Activated naive CD8-positive, alpha-beta T cell treated with anti-CD3 and anti-CD28 coated beads, Interleukin-2, amount 50 U/mL, for 24 hours (primary cell): ENCODE measurements at regions not wholly inside any gene's neighbourhood (a gene's known extent, or its start where the extent isn't known, plus 50 kb on each side); places are given as distances from the start of the nearest gene placed in this dataset.
"Not testable (repeated sequence)": the region's sequence is repeated elsewhere in the genome, so short reads cannot be mapped to it uniquely, and the experiment has no call there.

Experiments
- ATAC-seq: fragments of 150-1000 bp; cut with Tn5 transposase; one replicate; pipeline ENCODE4 v1.10.0; 2021
- DNase-seq: peaks from one replicate; pipeline ENCODE4 v3.0.0; 2021
- H3K27ac Mint-ChIP-seq: one replicate; pipeline ENCODE4 v1.8.0; 2021; ENCODE audit warnings: mild to moderate bottlenecking, mixed read lengths
- H3K27me3 Mint-ChIP-seq: one replicate; pipeline ENCODE4 v1.8.0; 2021; ENCODE audit warnings: mixed read lengths
- H3K36me3 Mint-ChIP-seq: one replicate; pipeline ENCODE4 v1.8.0; 2021; ENCODE audit warnings: low read depth, mixed read lengths
- H3K4me1 Mint-ChIP-seq: one replicate; pipeline ENCODE4 v1.8.0; 2021; ENCODE audit warnings: mixed read lengths
- H3K4me3 Mint-ChIP-seq: one replicate; pipeline ENCODE4 v1.8.0; 2021; ENCODE audit warnings: mild to moderate bottlenecking, moderate library complexity, mixed read lengths
- H3K9me3 Mint-ChIP-seq: one replicate; pipeline ENCODE4 v1.8.0; 2021; ENCODE audit warnings: mixed read lengths

DNA sequence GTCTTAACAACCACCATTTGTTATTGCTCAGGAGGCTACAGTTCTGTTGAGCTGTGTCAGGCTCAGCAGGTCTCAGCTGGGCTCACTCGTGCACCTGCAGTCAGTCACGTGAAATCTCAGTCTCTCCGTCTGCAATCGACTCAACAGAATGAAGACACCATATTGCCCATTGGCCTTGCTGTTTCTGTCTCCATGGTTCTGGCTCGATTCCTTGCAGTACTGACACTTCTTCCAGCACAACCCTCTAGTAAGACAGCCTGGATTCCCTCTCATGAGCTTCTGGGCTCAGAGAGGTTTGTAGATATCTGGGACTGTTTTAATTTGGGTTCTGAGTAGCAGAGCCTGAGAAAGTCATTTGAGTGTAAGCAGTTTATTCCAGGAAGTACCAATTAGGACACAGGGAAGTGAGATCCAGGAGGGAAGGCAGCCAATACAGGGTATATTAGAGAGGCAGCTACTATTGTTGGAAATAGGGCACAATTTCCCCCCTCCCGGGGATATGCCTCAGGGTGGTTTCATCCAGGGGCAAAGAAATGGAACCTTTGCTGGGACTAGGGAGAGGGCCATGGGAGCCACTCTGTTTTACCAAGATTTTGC is 87.4 kb upstream of the RALGAPA2 start:
- DNase-seq (no peak), ATAC-seq (no peak)
- Mint-ChIP-seq H3K9me3 (no peaks in the 10 kb centered on the region), H3K4me3 (no peak overlapping the region), H3K4me1 (no peaks in the 10 kb centered on the region), H3K36me3 (no peaks in the 10 kb centered on the region), H3K27me3 (no peaks in the 10 kb centered on the region), H3K27ac (no peak overlapping the region)

- DNase-seq: no peak
- no peak overlapping the region for H3K4me3 Mint-ChIP-seq
- H3K27ac Mint-ChIP-seq: no peak overlapping the region
- no peaks in the 10 kb centered on the region for H3K4me1 Mint-ChIP-seq
- H3K27me3 Mint-ChIP-seq: no peaks in the 10 kb centered on the region
- ATAC-seq: no peak
- no peaks in the 10 kb centered on the region for H3K36me3 Mint-ChIP-seq
- H3K9me3 Mint-ChIP-seq: no peaks in the 10 kb centered on the region
Observed at GRCh38 chr20:20797521-20798310, 85.3 kb upstream of the RALGAPA2 start.

- no peaks in the 10 kb centered on the region for H3K4me1 Mint-ChIP-seq
- H3K27me3 Mint-ChIP-seq: no peaks in the 10 kb centered on the region
- ATAC-seq (no peak), DNase-seq (no peak)
- H3K9me3 Mint-ChIP-seq: no peaks in the 10 kb centered on the region
- no peak overlapping the region for H3K27ac Mint-ChIP-seq
- H3K36me3 Mint-ChIP-seq: no peaks in the 10 kb centered on the region
- no peak overlapping the region for H3K4me3 Mint-ChIP-seq
Observed at GRCh38 chr20:20796766-20797440, 84.5 kb upstream of the RALGAPA2 start.

- H3K36me3 Mint-ChIP-seq: no peaks in the 10 kb centered on the region
- no peak for ATAC-seq
- no peak for DNase-seq
- H3K27ac Mint-ChIP-seq: no peak overlapping the region
- H3K27me3 Mint-ChIP-seq: no peaks in the 10 kb centered on the region
- H3K9me3 Mint-ChIP-seq: no peaks in the 10 kb centered on the region
- no peak overlapping the region for H3K4me3 Mint-ChIP-seq
- H3K4me1 Mint-ChIP-seq: no peaks in the 10 kb centered on the region
Observed at GRCh38 chr20:20795721-20796120, 83.3 kb upstream of the RALGAPA2 start.

DNA sequence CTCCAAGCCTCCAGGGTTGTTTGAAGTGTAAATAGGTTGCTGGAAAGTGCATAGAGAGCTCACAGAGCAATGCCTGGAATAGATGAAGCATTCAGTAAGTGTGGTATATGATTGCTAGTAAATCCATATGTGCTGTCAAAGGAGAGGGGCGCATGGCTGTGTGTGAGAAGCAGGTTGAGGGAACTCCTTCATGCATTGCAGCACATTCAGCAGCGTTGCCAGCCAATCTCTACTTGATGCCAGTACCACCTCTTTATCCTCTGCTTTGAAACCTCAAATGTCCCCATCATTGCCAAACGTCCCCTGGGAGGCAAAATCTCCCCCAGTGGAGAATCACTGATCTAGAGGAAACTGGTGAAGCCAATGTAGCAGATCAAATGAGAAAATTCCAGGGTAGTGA is 82.7 kb upstream of the RALGAPA2 start:
- Mint-ChIP-seq H3K4me3 (no peak overlapping the region), H3K4me1 (no peaks in the 10 kb centered on the region), H3K9me3 (no peaks in the 10 kb centered on the region), H3K36me3 (no peaks in the 10 kb centered on the region), H3K27ac (no peak overlapping the region), H3K27me3 (no peaks in the 10 kb centered on the region)
- ATAC-seq (no peak), DNase-seq (no peak)

GRCh38 chr20:20793591-20793990 is 81.1 kb upstream of the RALGAPA2 start:
- no peaks in the 10 kb centered on the region for H3K36me3 Mint-ChIP-seq
- ATAC-seq: no peak

GRCh38 chr20:20791664-20792568 is 79.5 kb upstream of the RALGAPA2 start:
- no peaks in the 10 kb centered on the region for H3K36me3 Mint-ChIP-seq
- H3K4me1 Mint-ChIP-seq: no peaks in the 10 kb centered on the region
- H3K27me3 Mint-ChIP-seq: peaks cover 3% of the 10 kb centered on the region
- H3K27ac Mint-ChIP-seq: no peak overlapping the region
- H3K9me3 Mint-ChIP-seq: peaks cover 5% of the 10 kb centered on the region
- no peak overlapping the region for H3K4me3 Mint-ChIP-seq
- no peak for DNase-seq
- ATAC-seq: no peak

More at GRCh38 chr20:20793591-20793990, 81.1 kb upstream of the RALGAPA2 start:
- H3K27ac Mint-ChIP-seq: no peak overlapping the region
- H3K4me1 Mint-ChIP-seq: no peaks in the 10 kb centered on the region
- no peaks in the 10 kb centered on the region for H3K27me3 Mint-ChIP-seq
- no peak overlapping the region for H3K4me3 Mint-ChIP-seq
- no peak for DNase-seq
- H3K9me3 Mint-ChIP-seq: no peaks in the 10 kb centered on the region

GRCh38 chr20:20788308-20788707 is 75.9 kb upstream of the RALGAPA2 start:
- peaks cover 11% of the 10 kb centered on the region for H3K9me3 Mint-ChIP-seq
- H3K27ac Mint-ChIP-seq: no peak overlapping the region
- no peaks in the 10 kb centered on the region for H3K36me3 Mint-ChIP-seq
- no peak overlapping the region for H3K4me3 Mint-ChIP-seq
- ATAC-seq: no peak
- no peaks in the 10 kb centered on the region for H3K4me1 Mint-ChIP-seq
- peaks cover 5% of the 10 kb centered on the region for H3K27me3 Mint-ChIP-seq
- no peak for DNase-seq

DNA sequence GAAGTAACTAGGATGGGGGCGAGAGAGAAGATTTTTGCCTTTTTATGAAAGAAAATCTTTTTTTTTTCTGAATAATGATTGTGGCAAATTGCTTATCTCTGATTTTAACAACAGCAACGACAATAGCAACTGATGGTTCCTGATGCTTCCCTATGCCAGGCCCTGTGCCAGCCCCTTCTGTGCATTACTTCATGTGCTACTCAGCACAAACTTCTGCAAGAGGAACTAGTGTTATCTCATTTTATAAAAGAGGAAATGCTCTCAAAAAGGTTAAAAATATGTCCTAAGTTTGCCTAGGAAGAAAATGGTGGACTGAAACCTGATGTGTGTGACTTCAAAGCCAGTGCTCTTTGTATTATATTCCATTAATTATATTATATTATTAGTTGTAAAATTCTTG is 74.0 kb upstream of the RALGAPA2 start:
- Mint-ChIP-seq H3K4me3 (no peak overlapping the region), H3K36me3 (no peaks in the 10 kb centered on the region), H3K27me3 (peaks cover 5% of the 10 kb centered on the region), H3K4me1 (no peaks in the 10 kb centered on the region), H3K27ac (no peak overlapping the region), H3K9me3 (peaks cover 11% of the 10 kb centered on the region)
- ATAC-seq: no peak
- DNase-seq: no peak

GRCh38 chr20:20785226-20785625 is 72.8 kb upstream of the RALGAPA2 start:
- no peak for DNase-seq
- H3K9me3 Mint-ChIP-seq: peaks cover 11% of the 10 kb centered on the region

DNA sequence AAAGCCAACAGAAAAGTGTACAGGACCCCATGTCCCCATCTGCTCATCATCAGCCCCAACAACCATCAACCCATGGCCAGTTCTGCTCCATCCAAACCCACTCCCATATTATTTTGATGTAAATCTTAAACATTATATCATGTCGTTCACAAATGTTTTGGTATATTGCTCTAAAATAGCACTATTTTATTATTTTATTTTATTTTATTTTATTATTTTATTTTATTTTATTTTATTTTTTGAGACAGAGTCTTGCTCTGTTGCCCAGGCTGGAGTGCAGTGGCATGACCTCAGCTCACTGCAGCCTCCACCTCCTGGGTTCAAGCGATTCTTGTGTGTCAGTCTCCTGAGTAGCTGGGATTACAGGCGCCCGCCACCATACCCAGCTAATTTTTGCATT is 72.0 kb upstream of the RALGAPA2 start:
- H3K4me1 Mint-ChIP-seq, ATAC-seq: not testable (repeated sequence)
- peaks cover 11% of the 10 kb centered on the region for H3K9me3 Mint-ChIP-seq

More at GRCh38 chr20:20785226-20785625, 72.8 kb upstream of the RALGAPA2 start:
- no peak for ATAC-seq
- H3K4me3 Mint-ChIP-seq: no peak overlapping the region
- H3K27me3 Mint-ChIP-seq: peaks cover 5% of the 10 kb centered on the region
- H3K36me3 Mint-ChIP-seq: no peaks in the 10 kb centered on the region
- H3K27ac Mint-ChIP-seq: no peak overlapping the region
- no peaks in the 10 kb centered on the region for H3K4me1 Mint-ChIP-seq

GRCh38 chr20:20783450-20783849 is 71.0 kb upstream of the RALGAPA2 start:
- ATAC-seq (no peak), DNase-seq (no peak)
- Mint-ChIP-seq H3K36me3 (no peaks in the 10 kb centered on the region), H3K27ac (no peak overlapping the region), H3K4me1 (no peaks in the 10 kb centered on the region), H3K9me3 (peaks cover 11% of the 10 kb centered on the region), H3K27me3 (peaks cover 7% of the 10 kb centered on the region), H3K4me3 (no peak overlapping the region)

More for the DNA sequence above, 72.0 kb upstream of the RALGAPA2 start:
- DNase-seq, H3K27me3 Mint-ChIP-seq, H3K27ac Mint-ChIP-seq, H3K36me3 Mint-ChIP-seq, H3K4me3 Mint-ChIP-seq: not testable (repeated sequence)

DNA sequence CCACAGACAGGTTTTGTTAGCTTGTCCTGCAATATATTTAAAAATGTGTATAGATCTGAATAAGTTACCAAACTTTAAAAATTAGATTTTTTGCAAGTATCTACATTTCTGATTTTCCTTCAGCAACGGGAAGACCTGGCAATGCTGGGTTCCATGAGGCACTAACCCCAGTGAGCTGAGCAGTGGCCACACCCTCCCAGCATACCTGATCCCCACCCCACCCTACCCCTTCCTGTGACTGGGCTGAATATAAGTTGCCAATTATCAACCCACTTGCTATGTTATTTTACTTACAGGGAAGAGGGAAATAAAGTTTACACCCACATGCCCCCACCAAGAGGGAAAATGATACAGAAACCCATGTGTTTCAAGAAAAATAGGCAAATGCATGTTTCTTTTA is 70.3 kb upstream of the RALGAPA2 start:
- H3K36me3 Mint-ChIP-seq: no peaks in the 10 kb centered on the region
- H3K4me3 Mint-ChIP-seq: no peak overlapping the region
- no peak overlapping the region for H3K27ac Mint-ChIP-seq
- ATAC-seq (no peak), DNase-seq (no peak)
- H3K4me1 Mint-ChIP-seq: no peaks in the 10 kb centered on the region
- peaks cover 7% of the 10 kb centered on the region for H3K27me3 Mint-ChIP-seq
- peaks cover 11% of the 10 kb centered on the region for H3K9me3 Mint-ChIP-seq

GRCh38 chr20:20782231-20782630 is 69.8 kb upstream of the RALGAPA2 start:
- Mint-ChIP-seq H3K9me3 (peaks cover 7% of the 10 kb centered on the region), H3K4me3 (no peak overlapping the region)
- ATAC-seq: no peak

More at GRCh38 chr20:20782231-20782630, 69.8 kb upstream of the RALGAPA2 start:
- Mint-ChIP-seq H3K4me1 (no peaks in the 10 kb centered on the region), H3K27ac (no peak overlapping the region), H3K36me3 (no peaks in the 10 kb centered on the region), H3K27me3 (peaks cover 5% of the 10 kb centered on the region)
- no peak for DNase-seq
